ENCODE measurements at regions not wholly inside any gene's neighbourhood (a gene's known extent, or its start where the extent isn't known, plus 50 kb on each side); places are given as distances from the start of the nearest gene placed in this dataset.

DNA sequence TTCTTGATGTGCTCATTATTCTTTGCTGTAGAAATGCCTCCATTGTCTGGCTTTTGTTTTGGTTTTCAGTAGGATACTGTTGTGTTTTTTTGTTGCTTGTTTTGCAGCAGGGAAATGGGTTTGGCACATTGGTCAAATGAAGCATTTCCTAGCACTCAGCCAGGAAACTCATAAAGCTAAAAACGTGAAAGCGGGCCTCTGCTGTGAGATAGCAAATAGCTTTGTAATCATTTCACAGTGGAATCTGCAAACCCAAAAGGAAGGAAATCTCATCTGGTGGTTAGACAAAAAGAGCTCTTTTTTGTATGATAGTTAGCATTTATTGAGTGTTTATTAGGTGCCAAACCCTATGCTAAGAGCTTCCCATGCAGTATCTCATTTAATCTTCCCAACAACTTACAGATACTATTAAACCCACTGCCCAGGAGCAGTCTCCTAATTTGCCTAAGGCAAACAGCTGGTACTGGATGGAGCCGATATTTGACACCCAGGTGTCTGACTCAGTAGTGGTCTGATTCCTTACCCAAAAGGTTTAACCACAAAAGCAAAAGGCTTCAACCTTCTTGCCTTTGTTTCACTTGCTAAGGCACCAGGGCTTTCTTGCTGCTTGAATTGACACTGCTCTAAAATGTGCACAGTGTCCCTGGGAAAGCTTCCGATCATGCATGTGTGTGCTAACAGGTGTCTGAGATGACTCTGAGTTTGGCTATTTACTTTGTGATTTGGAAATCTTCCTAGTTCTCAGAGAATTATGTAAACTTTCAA lies 527.9 kb upstream of the MDFIC2 start:
- no peak for DNase-seq (ENCODE audit: low spot score)

DNA sequence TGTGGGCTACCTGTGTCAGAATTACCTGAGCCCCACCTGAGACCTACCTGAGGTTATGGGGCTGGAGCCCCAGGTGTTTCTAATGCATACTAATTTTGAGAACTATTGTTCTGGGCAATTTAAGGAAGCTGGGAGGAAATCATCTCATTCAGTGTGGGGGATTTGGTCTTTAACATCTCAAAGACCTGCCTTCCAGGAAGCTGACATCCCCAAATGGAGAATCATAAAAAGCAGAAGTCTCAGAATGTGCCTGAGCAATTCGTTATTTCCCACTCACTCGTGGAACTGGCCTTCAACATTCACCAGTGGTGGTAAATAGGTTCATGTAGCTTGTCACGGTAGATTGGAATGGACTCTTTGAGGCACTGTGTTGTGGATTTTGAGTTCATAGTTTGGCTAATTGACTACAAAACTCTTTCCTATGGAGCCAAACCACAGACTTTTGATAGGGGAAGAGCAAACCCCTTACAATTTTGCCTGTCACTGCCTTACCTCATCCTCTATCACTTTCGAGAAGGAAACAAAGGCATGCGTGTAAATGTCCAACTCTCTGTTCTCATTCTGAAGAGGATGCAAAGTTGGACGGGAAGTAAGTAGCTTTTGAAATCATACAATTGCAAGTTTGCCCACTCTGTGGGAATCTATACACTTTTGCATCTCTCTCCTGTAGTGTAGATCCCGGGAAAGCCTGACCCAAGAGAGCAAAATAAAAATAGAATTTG lies 521.0 kb upstream of the MDFIC2 start:
- DNase-seq (ENCODE audit: low spot score) = no peak

DNA sequence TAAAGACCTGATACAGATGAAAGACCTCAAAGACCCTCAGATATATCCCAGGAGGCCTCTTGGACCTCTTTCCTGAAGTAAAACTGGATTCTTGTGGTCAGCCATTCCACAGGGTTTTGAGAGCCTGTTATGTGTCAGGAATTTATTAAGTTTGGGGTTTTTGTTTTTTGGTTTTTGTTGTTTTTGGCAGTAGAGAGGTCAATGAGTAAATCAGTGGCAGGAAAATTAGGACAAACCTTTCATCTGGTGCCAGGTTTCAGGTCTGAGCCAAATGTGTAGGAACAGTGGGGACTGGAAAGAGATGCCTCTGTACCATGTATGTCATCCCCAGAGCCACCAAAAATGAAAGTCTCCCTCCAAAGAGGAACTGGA lies 520.4 kb upstream of the MDFIC2 start:
- DNase-seq (ENCODE audit: low spot score) = no peak

- no peak for DNase-seq (ENCODE audit: low spot score)
These were observed 519.8 kb upstream of the MDFIC2 start for GRCh38 chr3:70832089-70832833.

DNA sequence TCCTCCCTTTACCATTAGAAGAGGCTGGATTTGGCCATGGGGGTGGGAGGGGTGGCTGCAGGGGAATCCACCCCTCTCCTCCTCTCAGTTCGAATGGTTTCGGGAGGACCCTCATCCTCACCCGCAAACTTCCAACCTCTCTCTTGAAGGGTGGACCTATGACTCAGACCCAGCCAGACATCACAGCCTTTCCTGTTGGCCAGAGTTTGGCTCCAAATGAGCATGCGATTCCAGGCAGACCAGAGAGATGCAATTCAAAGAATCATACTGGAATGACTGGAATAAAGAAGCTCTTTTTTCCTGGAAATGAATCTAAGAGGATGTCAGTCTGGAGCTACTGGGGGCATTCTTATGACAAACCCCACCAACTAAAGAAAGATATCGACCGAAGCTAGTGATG lies 516.7 kb upstream of the MDFIC2 start:
- DNase-seq (ENCODE audit: low spot score) = no peak

DNA sequence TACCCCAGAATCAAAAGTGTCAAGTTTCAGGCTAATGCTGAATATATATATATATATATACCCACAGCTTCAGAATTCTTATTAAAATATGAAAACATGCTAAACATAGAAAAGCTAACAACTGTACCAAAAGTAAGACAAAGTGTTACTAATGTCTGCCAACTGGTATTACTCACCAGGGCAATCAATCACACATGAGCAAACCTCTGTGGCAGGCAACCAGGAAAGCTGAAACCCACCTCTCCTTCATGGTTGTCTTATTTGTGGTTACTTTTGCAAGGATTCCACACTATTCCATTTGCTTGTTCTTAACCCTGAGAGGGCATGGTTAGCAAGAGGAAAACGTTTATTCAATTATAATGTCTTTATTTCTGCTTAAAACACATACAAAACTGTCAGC lies 512.3 kb upstream of the MDFIC2 start:
- no peak for DNase-seq (ENCODE audit: low spot score)

- DNase-seq (ENCODE audit: low spot score) = no peak
These were observed 511.6 kb upstream of the MDFIC2 start for GRCh38 chr3:70824078-70824477.

DNA sequence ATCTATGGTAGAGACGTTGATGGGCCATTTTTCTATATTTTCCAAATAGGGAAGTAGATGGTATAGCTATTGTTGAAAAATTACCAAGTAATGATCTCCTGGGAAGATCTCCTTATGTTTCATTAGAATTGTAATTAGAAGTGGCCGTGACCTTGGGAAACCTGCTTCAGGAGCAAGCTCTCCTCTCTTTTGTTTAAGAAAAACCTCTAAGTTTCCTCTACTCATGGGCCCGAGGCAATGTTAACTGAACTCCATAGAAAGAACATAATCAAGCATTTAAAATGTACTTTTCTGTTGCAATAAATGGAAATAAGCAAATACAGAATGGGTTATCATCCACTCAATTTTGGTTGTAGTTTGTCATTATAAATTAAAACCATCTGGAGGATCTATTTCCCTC lies 511.2 kb upstream of the MDFIC2 start:
- DNase-seq (ENCODE audit: low spot score) = no peak

DNA sequence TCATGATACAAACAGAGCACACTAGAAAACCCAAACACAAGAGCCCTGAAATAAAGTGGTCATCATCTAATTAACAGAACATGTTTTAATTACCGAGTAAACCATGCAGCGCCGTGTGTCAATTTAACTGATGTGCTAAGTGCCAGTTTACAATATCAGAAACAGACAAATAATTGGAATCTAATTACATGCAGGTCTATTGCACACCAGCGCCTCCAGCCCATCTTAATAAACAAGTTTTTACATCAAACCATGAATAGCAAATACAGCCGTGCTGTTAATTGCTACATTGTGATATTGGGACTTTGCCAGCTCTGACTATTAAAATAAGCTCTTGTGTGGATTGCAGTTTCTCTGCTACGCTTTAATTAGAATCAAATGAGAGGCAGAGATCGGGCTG lies 510.2 kb upstream of the MDFIC2 start:
- no peak for DNase-seq (ENCODE audit: low spot score)

DNA sequence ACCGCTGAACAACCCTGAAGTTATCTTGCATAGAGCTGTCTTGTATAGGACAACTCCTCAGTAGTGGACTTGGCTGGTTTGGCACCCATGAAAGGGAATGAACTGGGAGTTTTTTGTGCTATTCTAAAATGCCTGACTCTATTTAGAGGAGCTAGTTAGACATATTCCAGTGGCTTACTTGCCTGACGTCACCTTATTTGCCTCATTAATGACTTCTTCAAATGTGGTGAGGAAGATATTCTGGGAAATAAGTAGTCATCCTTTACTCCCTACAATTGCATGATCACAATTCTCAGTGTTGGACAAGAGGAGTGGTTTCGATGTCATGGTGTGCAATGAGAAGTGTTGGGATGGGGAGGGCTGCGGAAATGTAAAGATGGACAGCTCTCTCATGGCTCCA lies 509.2 kb upstream of the MDFIC2 start:
- DNase-seq (ENCODE audit: low spot score) = no peak

DNA sequence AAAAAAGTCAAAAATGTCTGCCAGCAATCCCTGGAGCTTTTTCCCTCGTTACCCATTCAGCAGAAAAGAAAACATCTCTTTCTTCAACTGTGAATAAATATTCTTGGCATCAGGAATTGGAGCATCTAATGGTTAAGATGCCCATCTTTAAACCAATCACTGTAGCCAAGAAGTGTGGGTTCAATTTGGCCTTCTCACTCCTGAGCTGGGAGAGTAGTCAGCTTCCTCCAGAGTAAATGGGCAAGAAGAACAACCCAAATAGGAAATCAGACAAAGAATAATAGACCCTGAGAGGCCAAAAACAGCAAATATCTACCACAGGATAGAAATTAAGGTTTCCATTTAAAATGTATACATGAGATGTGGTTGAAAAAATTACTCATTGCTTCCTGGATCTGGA lies 508.0 kb upstream of the MDFIC2 start:
- no peak for DNase-seq (ENCODE audit: low spot score)

- DNase-seq (ENCODE audit: low spot score) = no peak
These were observed 505.7 kb upstream of the MDFIC2 start for GRCh38 chr3:70818145-70818544.

GRCh38 chr3:70816346-70816745 lies 503.9 kb upstream of the MDFIC2 start:
- no peak for DNase-seq (ENCODE audit: low spot score)

DNA sequence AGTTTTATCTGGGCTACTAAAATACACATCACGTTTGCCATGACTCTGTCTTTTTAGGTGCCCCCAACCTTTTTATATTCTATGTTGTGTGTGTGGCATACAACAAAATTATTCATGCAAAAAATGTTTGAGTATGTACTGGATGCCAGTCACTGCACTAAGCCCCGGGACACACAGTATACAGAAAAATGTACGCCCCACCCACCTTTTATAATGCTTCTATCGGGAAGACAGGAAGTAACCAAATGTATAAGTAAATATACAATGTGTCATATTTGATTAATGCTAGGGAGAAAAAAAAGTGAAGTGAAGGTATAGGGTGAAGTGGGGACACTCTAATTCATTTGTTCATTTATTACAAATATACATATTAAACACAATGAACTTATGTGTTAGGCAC lies 503.4 kb upstream of the MDFIC2 start:
- no peak for DNase-seq (ENCODE audit: low spot score)

GRCh38 chr3:70813311-70813710 lies 500.9 kb upstream of the MDFIC2 start:
- no peak for DNase-seq (ENCODE audit: low spot score)

DNA sequence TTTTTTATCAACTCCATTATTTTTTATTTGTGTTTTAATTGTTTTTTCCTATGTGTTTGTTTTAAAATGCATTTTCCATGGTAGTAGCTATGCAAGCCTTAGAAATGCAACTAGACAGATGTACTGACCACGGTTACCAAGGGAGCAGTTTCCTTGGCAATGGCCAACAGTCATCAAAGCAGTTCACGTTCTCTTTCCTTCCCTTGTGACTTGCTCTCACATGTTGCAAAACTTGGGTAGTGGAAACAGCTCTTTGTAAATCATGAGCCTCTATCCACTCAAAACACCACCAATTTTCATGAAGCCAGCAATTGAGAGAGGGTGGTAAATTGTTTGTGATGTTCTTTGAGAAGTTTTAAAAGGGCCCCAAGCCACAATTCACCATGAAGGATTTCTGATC lies 499.4 kb upstream of the MDFIC2 start:
- no peak for DNase-seq (ENCODE audit: low spot score)

DNA sequence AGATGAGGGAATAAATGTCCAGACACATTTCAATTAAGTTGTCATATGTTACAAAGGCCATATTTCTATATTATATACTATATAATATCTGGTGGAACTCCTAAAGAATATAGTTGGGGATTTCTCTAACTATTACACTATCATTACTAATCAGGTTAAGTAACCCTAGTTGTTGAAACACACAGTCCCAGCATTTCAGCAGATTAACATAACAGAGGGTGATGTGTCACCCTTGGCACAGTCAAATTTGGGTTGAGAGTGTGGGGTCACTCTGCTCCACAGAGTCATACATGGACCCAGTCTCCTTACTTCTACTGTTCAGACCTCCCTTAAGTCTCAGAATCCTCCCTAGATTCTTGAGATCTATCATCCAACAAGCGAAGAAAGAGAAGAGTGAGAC lies 496.4 kb upstream of the MDFIC2 start:
- DNase-seq (ENCODE audit: low spot score) = no peak

- DNase-seq (ENCODE audit: low spot score) = no peak
These were observed 494.1 kb upstream of the MDFIC2 start for GRCh38 chr3:70806556-70806955.

DNA sequence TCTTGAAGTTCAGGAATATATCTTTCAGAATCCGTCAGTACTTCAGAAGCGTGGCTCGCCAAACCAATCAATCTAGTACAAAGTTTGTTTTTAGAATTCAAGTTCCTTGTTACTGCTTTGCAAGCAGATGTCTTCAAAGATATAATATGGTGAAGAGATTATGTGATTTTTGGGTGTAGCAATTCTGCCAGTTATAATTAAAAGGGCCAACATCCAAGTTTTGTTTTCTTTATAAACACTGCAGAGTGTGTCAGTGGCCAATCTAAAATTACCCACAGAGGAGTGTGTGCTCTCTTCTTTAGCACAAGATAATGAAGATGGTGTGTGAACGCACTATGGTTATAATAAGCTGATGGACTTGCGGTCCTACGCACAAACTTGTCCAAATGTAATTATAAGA lies 493.6 kb upstream of the MDFIC2 start:
- no peak for DNase-seq (ENCODE audit: low spot score)

GRCh38 chr3:70805061-70805889 lies 492.8 kb upstream of the MDFIC2 start:
- no peak for DNase-seq (ENCODE audit: low spot score)

DNA sequence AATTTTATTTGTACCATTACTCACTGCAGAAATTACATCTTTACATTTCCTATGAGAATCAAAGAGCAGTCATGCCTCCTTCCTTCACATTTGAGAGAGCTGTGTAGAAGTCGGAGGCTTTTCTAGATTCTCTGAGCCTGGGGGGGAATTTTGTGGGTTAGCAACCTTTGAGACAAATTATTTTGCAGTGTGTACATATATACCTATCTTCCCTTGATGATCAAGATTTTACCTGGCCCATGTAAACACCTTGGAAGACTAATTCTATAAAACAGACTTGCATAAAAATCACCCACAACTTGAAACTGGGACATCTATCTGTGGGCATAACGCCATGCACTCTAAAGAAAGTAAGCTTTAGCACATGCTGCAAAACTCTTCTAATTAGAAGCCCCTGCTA lies 491.5 kb upstream of the MDFIC2 start:
- no peak for DNase-seq (ENCODE audit: low spot score)

GRCh38 chr3:70803319-70803718 lies 490.9 kb upstream of the MDFIC2 start:
- no peak for DNase-seq (ENCODE audit: low spot score)

All from HuH-7.5 (cell line).